ENCODE measurements at regions not wholly inside any gene's neighbourhood (a gene's known extent, or its start where the extent isn't known, plus 50 kb on each side); places are given as distances from the start of the nearest gene placed in this dataset.

DNA sequence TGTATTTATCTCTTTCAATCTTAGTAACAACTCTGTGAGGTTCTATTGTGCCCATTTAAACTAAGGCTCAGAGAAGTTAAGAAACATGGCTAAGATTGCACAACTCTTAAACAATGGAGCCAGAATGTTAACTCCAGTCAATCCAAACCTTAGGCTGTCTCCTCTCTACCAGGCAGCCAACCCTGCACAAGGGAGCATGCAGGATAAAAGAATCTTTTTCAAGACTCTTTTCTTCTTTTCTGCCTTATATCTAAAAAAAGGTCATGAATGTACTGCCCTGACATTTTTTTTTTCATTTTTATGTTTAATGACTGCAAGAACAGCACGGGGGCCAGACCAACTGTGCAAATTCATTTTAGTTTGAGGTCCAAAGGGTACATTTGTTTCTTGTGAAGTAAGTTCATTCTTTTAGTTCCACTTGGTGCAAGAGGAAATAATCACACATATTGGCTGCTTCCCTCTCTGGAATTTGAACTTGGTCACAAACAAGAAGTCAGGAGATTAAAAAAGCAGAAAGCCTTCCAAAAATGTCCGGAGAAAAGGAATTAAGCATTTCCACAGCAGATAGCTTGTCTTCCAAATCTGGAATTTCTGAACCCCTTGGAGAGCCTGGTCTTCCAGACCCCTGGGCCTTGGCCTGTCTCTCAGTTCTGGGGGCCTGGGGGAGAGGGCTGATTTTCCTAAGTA, 96.0 kb upstream of the RIOK3 start:
- TF ChIP-seq EZH2 (IDR thresholded peaks at IDR 0.05; ENCODE audit: insufficient read depth, poor library complexity, severe bottlenecking) (no peak), EZH2phosphoT487 (IDR thresholded peaks at IDR 0.05; ENCODE audit: insufficient read depth, low read depth) (no peak)
